ENCODE measurements at regions not wholly inside any gene's neighbourhood (a gene's known extent, or its start where the extent isn't known, plus 50 kb on each side); places are given as distances from the start of the nearest gene placed in this dataset.

DNA sequence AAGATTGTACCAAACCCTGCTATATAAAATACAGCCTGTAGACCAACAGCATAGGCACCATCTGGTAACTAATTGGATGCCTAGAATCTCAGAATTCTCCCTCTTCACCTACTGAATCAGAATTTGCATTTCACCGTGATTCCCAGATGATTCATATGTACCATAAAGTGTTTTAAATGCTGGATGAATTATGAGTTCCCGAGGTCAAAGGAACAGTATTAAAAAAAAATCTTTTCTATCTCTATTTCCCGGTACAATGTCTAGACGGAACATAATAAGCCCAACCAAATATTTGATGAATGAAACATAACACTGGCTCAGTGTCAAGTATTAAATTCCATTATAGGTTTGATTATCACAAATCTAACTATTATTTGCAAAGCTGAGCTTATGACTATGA lies 280.0 kb downstream of the ANKRD50 start:
- Histone ChIP-seq H2AFZ (ENCODE audit: control insufficient read depth, low read length) (peak overlapping the region; percentile 24), H3K9me1 (ENCODE audit: control insufficient read depth, extremely low read depth, insufficient read depth, low read length) (no peaks in the 10 kb centered on the region), H3K4me2 (ENCODE audit: control insufficient read depth, extremely low read depth, insufficient read depth, low read depth, low read length) (peak overlapping the region; percentile 56), H3K9ac (ENCODE audit: control insufficient read depth, extremely low read depth, insufficient read depth, low read length) (no peak overlapping the region), H3K4me1 (ENCODE audit: control insufficient read depth, extremely low read depth, insufficient read depth, low read length) (peaks cover 31% of the 10 kb centered on the region), H3K9me3 (ENCODE audit: control insufficient read depth, low read depth, low read length) (no peaks in the 10 kb centered on the region), H3K79me2 (ENCODE audit: control insufficient read depth, insufficient read depth, low read length) (no peaks in the 10 kb centered on the region), H4K20me1 (ENCODE audit: control insufficient read depth, extremely low read depth, insufficient read depth, low read length) (no peaks in the 10 kb centered on the region), H3K27ac (ENCODE audit: control insufficient read depth, insufficient read depth, low read length) (peak overlapping the region; percentile 59), H3K27me3 (ENCODE audit: control insufficient read depth, extremely low read depth, insufficient read depth, low read length) (no peaks in the 10 kb centered on the region), H3K36me3 (ENCODE audit: control insufficient read depth in 2 of 2, extremely low read depth in 1 of 2, insufficient read depth in 2 of 2, low read length in 2 of 2) (no peaks in the 10 kb centered on the region), H3K4me3 (ENCODE audit: control insufficient read depth in 2 of 3, extremely low read depth in 1 of 3, insufficient read depth in 2 of 3, low read depth in 1 of 3, low read length in 3 of 3) (no peak overlapping the region)
- dilution Hi-C loops (cut with MboI; ENCODE audit: extremely low pct_ligation_motif_present, low sequenced_read_pairs), result no loop called here
- FAIRE-seq (peak; percentile 81), DNase-seq (ENCODE audit: low read depth, low spot score) (no peak)
- TF ChIP-seq EZH2 (IDR thresholded peaks at IDR 0.05; ENCODE audit: low read length), result no peak
- TF ChIP-seq, protein P1, sequence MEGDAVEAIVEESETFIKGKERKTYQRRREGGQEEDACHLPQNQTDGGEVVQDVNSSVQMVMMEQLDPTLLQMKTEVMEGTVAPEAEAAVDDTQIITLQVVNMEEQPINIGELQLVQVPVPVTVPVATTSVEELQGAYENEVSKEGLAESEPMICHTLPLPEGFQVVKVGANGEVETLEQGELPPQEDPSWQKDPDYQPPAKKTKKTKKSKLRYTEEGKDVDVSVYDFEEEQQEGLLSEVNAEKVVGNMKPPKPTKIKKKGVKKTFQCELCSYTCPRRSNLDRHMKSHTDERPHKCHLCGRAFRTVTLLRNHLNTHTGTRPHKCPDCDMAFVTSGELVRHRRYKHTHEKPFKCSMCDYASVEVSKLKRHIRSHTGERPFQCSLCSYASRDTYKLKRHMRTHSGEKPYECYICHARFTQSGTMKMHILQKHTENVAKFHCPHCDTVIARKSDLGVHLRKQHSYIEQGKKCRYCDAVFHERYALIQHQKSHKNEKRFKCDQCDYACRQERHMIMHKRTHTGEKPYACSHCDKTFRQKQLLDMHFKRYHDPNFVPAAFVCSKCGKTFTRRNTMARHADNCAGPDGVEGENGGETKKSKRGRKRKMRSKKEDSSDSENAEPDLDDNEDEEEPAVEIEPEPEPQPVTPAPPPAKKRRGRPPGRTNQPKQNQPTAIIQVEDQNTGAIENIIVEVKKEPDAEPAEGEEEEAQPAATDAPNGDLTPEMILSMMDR (optimal IDR thresholded peaks at IDR 0.05 in 1 of 3, IDR thresholded peaks at IDR 0.05 in 1 of 3, conservative IDR thresholded peaks at IDR 0.05 in 1 of 3; ENCODE audit: extremely low read depth in 1 of 3, insufficient read depth in 2 of 3, low read length in 3 of 3), result no peak

- no peaks in the 10 kb centered on the region for H3K36me3 ChIP-seq (ENCODE audit: control insufficient read depth in 2 of 2, extremely low read depth in 1 of 2, insufficient read depth in 2 of 2, low read length in 2 of 2)
- no peak overlapping the region for H3K27ac ChIP-seq (ENCODE audit: control insufficient read depth, insufficient read depth, low read length)
- H2AFZ ChIP-seq (ENCODE audit: control insufficient read depth, low read length), result no peak overlapping the region
- H3K4me3 ChIP-seq (ENCODE audit: control insufficient read depth in 2 of 3, extremely low read depth in 1 of 3, insufficient read depth in 2 of 3, low read depth in 1 of 3, low read length in 3 of 3), result no peak overlapping the region
- H3K9ac ChIP-seq (ENCODE audit: control insufficient read depth, extremely low read depth, insufficient read depth, low read length), result no peak overlapping the region
- H3K27me3 ChIP-seq (ENCODE audit: control insufficient read depth, extremely low read depth, insufficient read depth, low read length), result no peaks in the 10 kb centered on the region
- peak overlapping the region; percentile 56 for H3K4me2 ChIP-seq (ENCODE audit: control insufficient read depth, extremely low read depth, insufficient read depth, low read depth, low read length)
- TF ChIP-seq, protein P1 (optimal IDR thresholded peaks at IDR 0.05 in 1 of 3, IDR thresholded peaks at IDR 0.05 in 1 of 3, conservative IDR thresholded peaks at IDR 0.05 in 1 of 3; ENCODE audit: extremely low read depth in 1 of 3, insufficient read depth in 2 of 3, low read length in 3 of 3), result no peak
- TF ChIP-seq EZH2 (IDR thresholded peaks at IDR 0.05; ENCODE audit: low read length), result no peak
- H4K20me1 ChIP-seq (ENCODE audit: control insufficient read depth, extremely low read depth, insufficient read depth, low read length), result no peaks in the 10 kb centered on the region
- H3K9me1 ChIP-seq (ENCODE audit: control insufficient read depth, extremely low read depth, insufficient read depth, low read length), result no peaks in the 10 kb centered on the region
- H3K4me1 ChIP-seq (ENCODE audit: control insufficient read depth, extremely low read depth, insufficient read depth, low read length), result peaks cover 36% of the 10 kb centered on the region
- H3K79me2 ChIP-seq (ENCODE audit: control insufficient read depth, insufficient read depth, low read length), result no peaks in the 10 kb centered on the region
- no peaks in the 10 kb centered on the region for H3K9me3 ChIP-seq (ENCODE audit: control insufficient read depth, low read depth, low read length)
- FAIRE-seq, result peak; percentile 55
- dilution Hi-C loops (cut with MboI; ENCODE audit: extremely low pct_ligation_motif_present, low sequenced_read_pairs), result no loop called here
- no peak for DNase-seq (ENCODE audit: low read depth, low spot score)
These were observed 279.5 kb downstream of the ANKRD50 start for GRCh38 chr4:124433044-124433443.
